Stimulated activated CD4-positive, alpha-beta T cell treated with anti-CD3 and anti-CD28 coated beads, Interleukin-15, amount 100 ng/mL, for 24 hours (primary cell): ENCODE measurements at regions not wholly inside any gene's neighbourhood (a gene's known extent, or its start where the extent isn't known, plus 50 kb on each side); places are given as distances from the start of the nearest gene placed in this dataset.

Experiments
- DNase-seq: peaks from one replicate; pipeline ENCODE4 v3.0.0-alpha.2; 2020

DNA sequence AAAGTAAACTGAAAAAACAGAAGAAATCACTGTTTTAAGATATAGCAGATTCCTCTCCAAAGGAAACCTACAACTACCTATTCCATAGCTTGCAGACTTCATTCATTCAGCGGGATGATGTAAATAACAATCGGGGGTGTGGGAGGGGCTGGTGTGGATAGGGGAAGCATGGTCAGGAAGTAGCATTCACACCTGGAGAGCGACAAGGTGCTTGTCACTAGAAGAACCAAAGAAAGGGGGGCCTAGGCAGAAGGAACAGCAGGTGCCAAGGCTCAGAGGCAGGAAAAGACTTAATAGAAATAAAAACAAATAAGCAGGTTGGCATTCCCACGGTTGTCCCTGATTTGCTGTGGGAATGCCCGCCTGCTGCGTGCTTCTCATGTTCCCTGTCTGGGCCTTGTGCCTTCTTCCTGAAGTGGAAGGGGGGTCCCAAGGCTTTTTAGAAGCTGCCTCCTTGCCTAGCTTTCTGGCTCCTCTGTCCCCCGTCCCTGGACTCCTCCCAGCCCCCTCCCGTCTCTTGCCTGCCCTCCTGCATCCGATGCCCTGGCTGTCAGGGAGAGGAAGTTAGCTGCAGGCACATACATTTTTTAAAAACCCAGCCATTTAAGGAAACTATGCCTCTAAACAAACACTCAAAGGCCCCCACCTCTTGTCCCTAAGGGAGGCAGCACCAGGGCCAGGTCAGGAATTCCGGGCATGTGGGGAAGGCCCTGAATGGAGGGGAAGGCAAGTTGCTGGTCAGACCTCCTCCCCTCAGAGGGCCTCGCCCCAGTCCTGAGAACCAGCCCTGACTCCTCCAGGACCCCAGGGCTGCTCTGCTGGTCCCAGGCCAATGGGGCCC, 54.7 kb upstream of the PRDM11 start:
- DNase-seq, result no peak

DNA sequence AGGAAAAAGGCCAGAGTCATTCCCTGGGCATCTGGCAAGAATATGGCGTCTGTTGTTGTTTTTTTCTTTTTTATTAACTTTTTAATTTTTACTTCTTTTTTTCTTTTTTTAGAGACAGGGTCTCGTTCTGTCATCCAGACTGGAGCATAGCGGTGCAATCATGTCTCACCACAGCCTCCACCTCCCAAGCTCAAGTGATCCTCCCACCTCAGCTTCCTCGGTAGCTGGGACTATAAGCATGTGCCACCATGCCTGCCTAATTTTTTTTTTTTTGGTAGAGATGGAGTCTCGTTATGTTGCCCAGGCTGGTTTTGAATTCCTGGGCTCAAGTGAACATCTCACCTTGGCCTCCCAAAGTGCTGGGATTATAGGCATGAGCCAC, 54.0 kb upstream of the PRDM11 start:
- no peak for DNase-seq

DNA sequence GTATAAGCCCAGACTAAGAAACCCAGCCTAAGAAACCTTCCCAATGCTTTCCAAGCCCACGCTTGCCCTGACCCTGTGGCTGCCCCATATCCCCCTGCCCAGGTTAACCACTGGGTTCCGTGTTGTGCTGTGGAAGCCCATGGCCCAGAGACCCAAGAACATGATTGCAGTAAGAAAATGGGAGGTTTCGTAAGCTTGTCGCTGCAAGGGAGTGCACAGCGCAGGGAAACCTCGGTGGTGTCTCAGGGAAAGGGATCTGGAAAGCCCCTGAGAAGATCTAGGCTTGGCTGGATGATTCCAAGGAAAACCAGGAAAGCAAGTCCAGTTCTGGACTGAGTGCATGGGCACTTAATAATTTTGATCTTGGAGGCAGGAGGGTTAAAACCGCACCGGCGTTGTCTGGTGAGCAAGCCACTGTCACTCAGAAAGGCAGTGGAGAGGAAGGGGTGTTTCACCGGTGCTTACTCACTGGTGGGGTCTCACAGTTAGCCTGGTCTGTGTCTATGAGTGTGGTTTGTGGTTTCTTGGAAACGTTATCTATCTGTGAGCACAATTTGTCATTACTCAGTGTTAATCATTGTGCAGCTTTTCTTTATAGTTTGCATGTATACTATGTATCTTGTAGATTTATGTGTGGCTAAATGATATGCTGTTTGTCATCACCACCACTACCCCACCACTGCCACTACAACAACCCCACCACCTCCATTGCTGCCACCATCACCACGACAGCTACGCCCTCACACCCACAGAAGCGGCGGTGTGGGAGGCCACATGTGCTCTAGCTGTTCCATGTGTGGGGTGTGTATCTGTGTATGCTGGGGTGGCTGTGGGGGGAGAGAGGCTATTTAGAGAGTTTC, 53.3 kb upstream of the PRDM11 start:
- DNase-seq, result peak; percentile 45

DNA sequence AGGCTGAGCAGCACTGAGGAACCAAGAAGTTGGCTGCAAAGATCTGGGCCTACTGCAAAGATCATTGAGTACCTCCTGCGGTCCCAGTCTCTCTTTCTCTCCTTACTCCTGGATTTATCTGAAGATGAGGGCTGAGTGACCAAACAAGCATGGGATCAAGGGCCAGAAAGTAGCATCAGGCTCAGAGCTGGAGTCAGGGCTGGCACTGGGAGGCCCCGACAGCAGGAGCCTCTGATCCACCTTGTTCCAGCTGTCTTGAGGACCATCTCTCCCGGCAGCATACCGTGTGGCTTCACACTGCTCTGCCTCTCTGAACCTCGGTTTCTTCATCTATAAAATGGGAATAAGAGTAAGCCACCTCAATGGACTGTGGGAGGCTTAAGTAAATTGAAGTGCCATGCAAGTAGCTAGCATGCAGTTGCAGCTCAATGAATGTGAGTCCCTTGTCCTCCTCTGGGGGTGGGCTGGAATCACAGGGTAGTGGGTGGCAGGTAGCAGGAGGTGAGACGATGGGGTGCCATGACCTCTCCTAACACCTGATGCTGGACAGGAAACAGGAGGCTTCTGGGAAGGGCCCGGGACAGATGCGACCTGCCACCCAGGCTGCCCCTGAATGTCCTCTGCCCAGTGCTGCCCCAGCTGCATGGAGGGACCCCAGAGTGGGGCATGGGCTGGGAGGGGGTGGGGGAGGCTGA, 52.5 kb upstream of the PRDM11 start:
- DNase-seq, result no peak

DNA sequence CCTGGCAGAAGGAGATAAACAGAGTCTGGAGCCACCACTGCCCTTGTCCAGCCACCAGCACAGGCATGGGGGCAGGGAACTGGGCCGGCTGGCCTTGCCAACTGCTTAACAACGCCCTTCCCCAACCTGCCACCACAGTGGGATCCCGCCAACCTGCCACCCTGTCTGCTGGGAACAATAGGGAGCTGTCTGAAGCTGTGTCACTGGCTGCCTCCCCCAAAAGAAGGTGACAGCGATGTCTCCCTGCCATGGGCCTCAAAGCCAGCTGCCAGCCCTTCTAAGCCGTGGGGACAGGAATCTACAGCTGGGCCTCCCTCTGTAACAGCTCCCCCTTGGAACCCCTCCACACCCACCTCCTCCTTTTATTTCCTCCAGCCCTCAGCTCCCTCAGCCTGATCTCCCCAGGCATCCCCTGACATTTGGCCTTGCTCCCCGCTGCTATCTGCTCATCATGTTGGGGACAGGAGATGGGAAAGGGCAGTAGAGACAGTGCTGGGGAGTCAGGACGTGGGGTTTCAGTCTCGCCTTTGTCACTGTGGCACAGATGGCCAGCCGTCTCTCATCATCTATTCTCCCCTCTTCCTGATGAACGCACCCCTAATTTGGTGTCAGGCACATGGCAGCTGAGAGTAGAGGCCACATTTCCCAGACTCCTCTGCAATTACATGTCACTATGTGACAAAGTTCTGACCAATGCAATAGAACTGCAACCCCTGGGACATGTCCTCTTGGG, 51.3 kb upstream of the PRDM11 start:
- DNase-seq, result no peak

DNA sequence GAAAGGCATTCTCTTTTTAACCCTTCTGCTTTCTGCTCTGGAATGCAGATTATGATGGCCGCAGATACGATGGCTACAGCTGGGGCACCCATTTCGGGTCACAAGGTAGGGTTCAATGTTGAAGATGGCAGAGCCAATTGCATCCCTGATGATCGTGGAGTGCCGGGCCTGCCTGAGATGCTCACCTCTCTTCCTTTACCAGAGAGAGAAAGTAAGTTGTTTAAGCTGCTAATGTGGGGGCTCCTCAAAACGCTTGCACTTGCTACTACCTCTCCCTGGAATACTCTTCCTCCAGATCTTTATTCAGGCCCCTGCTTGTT, 50.8 kb upstream of the PRDM11 start:
- no peak for DNase-seq

DNA sequence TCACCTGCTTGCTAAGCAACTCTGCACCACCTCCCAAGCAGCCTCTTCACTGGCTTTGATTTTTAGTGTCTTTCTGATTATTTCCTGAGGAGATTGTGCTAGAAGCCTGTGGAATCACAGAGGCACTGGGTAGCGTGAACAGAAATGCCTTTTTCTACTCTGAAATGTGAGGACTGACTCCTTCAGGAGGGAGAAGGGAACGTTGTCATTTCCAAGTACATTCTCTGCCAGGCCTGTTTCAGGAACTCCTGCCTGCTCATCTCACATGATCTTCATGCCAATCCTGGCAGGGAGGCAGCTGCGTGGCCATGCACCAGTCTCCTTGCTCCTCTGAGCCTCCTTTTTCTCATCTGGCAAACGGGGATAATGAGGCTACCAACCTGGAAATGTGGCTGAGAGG, 49.8 kb upstream of the PRDM11 start:
- DNase-seq, result no peak
